Panc1 (cell line): ENCODE measurements at regions not wholly inside any gene's neighbourhood (a gene's known extent, or its start where the extent isn't known, plus 50 kb on each side); places are given as distances from the start of the nearest gene placed in this dataset.

ENCODE experiments used
- ATAC-seq: fragments of 200-7000 bp; cut with Tn5 transposase; 2 replicates; pipeline ENCODE4 v1.9.1; 2020; ENCODE audit warnings: mild to moderate bottlenecking, moderate library complexity
- BruUV-seq: library from RNA; stranded (reverse); fragments of 400-500 nt; replicated peaks from 2 replicates; lab custom pipeline; 2021; lab: Mats Ljungman, UMichigan
- CTCF ChIA-PET: fragments of 300-600 bp; sonication (Branson Sonifier 250); formaldehyde crosslinking; loops from one replicate; lab custom pipeline; 2022; ENCODE audit warnings: antibody characterized with exemption; lab: Charles Lee
- POLR2A ChIA-PET: fragments of 300-600 bp; sonication (Branson Sonifier 250); formaldehyde crosslinking; loops from one replicate; lab custom pipeline; 2022; ENCODE audit warnings: antibody characterized with exemption; lab: Charles Lee
- DNase-seq: peaks from one replicate; pipeline ENCODE4 v3.0.0-alpha.2; 2010; ENCODE audit warnings: low read depth, low spot score
- H3K27ac ChIP-seq: 2 replicates; pipeline ENCODE4 v1.5.1; 2011; ENCODE audit warnings: mild to moderate bottlenecking, low read length, inconsistent platforms
- H3K27me3 ChIP-seq: fragments of 200-500 bp; sonication (Bioruptor generic); 2 replicates; pipeline ENCODE4 v1.6.0; 2014; ENCODE audit warnings: low read length, inconsistent platforms; ENCODE audit not compliant: control insufficient read depth, insufficient read depth
- H3K36me3 ChIP-seq: fragments of 200-500 bp; sonication (Bioruptor generic); 2 replicates; pipeline ENCODE4 v1.5.1; 2014; ENCODE audit warnings: inconsistent platforms, mild to moderate bottlenecking, low read length, moderate library complexity; ENCODE audit not compliant: control insufficient read depth, insufficient read depth
- H3K4me1 ChIP-seq: 2 replicates; pipeline ENCODE4 v1.5.1; 2011; ENCODE audit warnings: inconsistent platforms, mild to moderate bottlenecking, low read length, moderate library complexity; ENCODE audit not compliant: control insufficient read depth, insufficient read depth
- H3K4me3 ChIP-seq, 2 experiments: 2 replicates each; pipeline ENCODE4 v1.5.1; 2011 to 2012; ENCODE audit warnings: low read depth in 2 of 2, low read length in 2 of 2, mild to moderate bottlenecking in 2 of 2, inconsistent platforms in 1 of 2, moderate library complexity in 1 of 2
- H3K9me3 ChIP-seq: fragments of 200-500 bp; sonication (Bioruptor generic); 2 replicates; pipeline ENCODE4 v1.5.1; 2014; ENCODE audit warnings: low read depth, mild to moderate bottlenecking, inconsistent platforms, low read length, moderate library complexity; ENCODE audit not compliant: control insufficient read depth, insufficient read depth
- CTCF ChIP-seq: fragments of 450-650 bp; IDR thresholded peaks from 2 replicates; pipeline ENCODE4 v1.5.1; 2017; ENCODE audit warnings: mild to moderate bottlenecking
- POLR2AphosphoS5 ChIP-seq: IDR thresholded peaks from 2 replicates; pipeline ENCODE4 v1.6.1; 2012; ENCODE audit warnings: mild to moderate bottlenecking, low read depth, low read length, moderate library complexity
- REST ChIP-seq, 2 experiments: IDR thresholded peaks; 2 replicates each; pipeline ENCODE4 v1.6.1; 2011 to 2012; ENCODE audit warnings: low read depth in 2 of 2, control low read depth in 1 of 2, low read length in 1 of 2, mild to moderate bottlenecking in 1 of 2, moderate library complexity in 1 of 2; ENCODE audit not compliant: insufficient read depth in 1 of 2
- SIN3A ChIP-seq: IDR thresholded peaks from 2 replicates; pipeline ENCODE4 v1.6.1; 2012; ENCODE audit warnings: low read depth, mild to moderate bottlenecking, low read length, moderate library complexity, borderline replicate concordance; ENCODE audit not compliant: insufficient read depth
- TCF7L2 ChIP-seq: IDR thresholded peaks from 2 replicates; pipeline ENCODE4 v1.6.1; 2011; ENCODE audit warnings: mild to moderate bottlenecking, low read depth, low read length, inconsistent platforms
- in situ Hi-C: cut with HindIII; loops from 2 replicates; pipeline ENCODE4 v1.10.0; 2016; ENCODE audit warnings: low sequenced_read_pairs, low pct_unique_long_range_greater_than_20kb
- intact Hi-C: fragments of 100-400 bp; cut with micrococcal nuclease; formaldehyde crosslinking; loops from one replicate; pipeline ENCODE4 v1.10.0; 2022; ENCODE audit not compliant: unreplicated experiment

GRCh38 chr3:181521831-181522230 lies 189.9 kb upstream of the SOX2 start:
- ATAC-seq: no peak
- BruUV-seq: no TSS peak
- POLR2A ChIA-PET: no interaction called here
- intact Hi-C loops: no loop called here
- TF ChIP-seq REST (IDR thresholded peaks at IDR 0.05; ENCODE audit: insufficient read depth in 1 of 2, low read depth in 2 of 2, low read length in 1 of 2): no peak
- TF ChIP-seq CTCF: no peak
- TF ChIP-seq SIN3A: no peak
- TF ChIP-seq TCF7L2: no peak
- no peak for TF ChIP-seq POLR2AphosphoS5
- Histone ChIP-seq H3K9me3 (peaks cover 4% of the 10 kb centered on the region; the same call in 1 of the 2 replicates), H3K27me3 (no peaks in the 10 kb centered on the region), H3K36me3 (no peaks in the 10 kb centered on the region), H3K27ac (no peak overlapping the region), H3K4me1 (no peaks in the 10 kb centered on the region), H3K4me3 (no peak overlapping the region)
- CTCF ChIA-PET: no interaction called here
- no peak for DNase-seq
- in situ Hi-C loops: no loop called here

GRCh38 chr3:181518222-181518621 lies 193.5 kb upstream of the SOX2 start:
- no peak overlapping the region for H3K27ac ChIP-seq
- TF ChIP-seq TCF7L2: no peak
- H3K36me3 ChIP-seq: no peaks in the 10 kb centered on the region
- no peak overlapping the region for H3K4me3 ChIP-seq
- in situ Hi-C loops (no loop called here), intact Hi-C loops (no loop called here)
- no peaks in the 10 kb centered on the region for H3K4me1 ChIP-seq
- H3K27me3 ChIP-seq: no peaks in the 10 kb centered on the region
- no peak for ATAC-seq
- no TSS peak for BruUV-seq
- no peak for DNase-seq
- no peaks in the 10 kb centered on the region for H3K9me3 ChIP-seq
- ChIA-PET CTCF (no interaction called here), POLR2A (no interaction called here)

- in situ Hi-C loops (no loop called here), intact Hi-C loops (no loop called here)
- DNase-seq (no peak), ATAC-seq (no peak)
- CTCF ChIA-PET: no interaction called here
- no peaks in the 10 kb centered on the region for H3K27me3 ChIP-seq
- H3K9me3 ChIP-seq: no peaks in the 10 kb centered on the region
- H3K4me1 ChIP-seq: no peaks in the 10 kb centered on the region
- BruUV-seq: no TSS peak
- no peaks in the 10 kb centered on the region for H3K36me3 ChIP-seq
- POLR2A ChIA-PET: no interaction called here
- no peak overlapping the region for H3K27ac ChIP-seq
- TF ChIP-seq REST (IDR thresholded peaks at IDR 0.05; ENCODE audit: insufficient read depth in 1 of 2, low read depth in 2 of 2, low read length in 1 of 2) (no peak), POLR2AphosphoS5 (no peak), CTCF (no peak), TCF7L2 (no peak), SIN3A (no peak)
- no peak overlapping the region for H3K4me3 ChIP-seq
These were observed 198.9 kb upstream of the SOX2 start for GRCh38 chr3:181512787-181513186.
